ENCODE measurements at regions not wholly inside any gene's neighbourhood (a gene's known extent, or its start where the extent isn't known, plus 50 kb on each side); places are given as distances from the start of the nearest gene placed in this dataset.

GRCh38 chr4:56259655-56260054 lies 127.6 kb downstream of the AASDH start:
- WGBS (ENCODE audit: missing lambda C conversion rate): 6% methylated on average over 2 of the region's 2 CpGs
- DNase-seq (ENCODE audit: low read depth in 1 of 2, low spot score in 1 of 2) (no peak), ATAC-seq (no peak), FAIRE-seq (no peak)
- CTCF ChIA-PET: no interaction called here
- POLR2A ChIA-PET: no interaction called here
- H3K9me3 ChIP-seq: no peaks in the 10 kb centered on the region
- H3K4me3 ChIP-seq: no peak overlapping the region
- TF ChIP-seq CBX8 (IDR thresholded peaks at IDR 0.05) (no peak), RCOR1 (IDR thresholded peaks at IDR 0.05; ENCODE audit: low read depth, low read length) (no peak), ELK1 (IDR thresholded peaks at IDR 0.05; ENCODE audit: low read depth, low read length) (no peak), ZSCAN20 (CRISPR knock-in tag; IDR thresholded peaks at IDR 0.05) (no peak), EHF (CRISPR knock-in tag; IDR thresholded peaks at IDR 0.05) (no peak), EP300 (IDR thresholded peaks at IDR 0.05) (no peak)
- TF ChIP-seq, protein P1, sequence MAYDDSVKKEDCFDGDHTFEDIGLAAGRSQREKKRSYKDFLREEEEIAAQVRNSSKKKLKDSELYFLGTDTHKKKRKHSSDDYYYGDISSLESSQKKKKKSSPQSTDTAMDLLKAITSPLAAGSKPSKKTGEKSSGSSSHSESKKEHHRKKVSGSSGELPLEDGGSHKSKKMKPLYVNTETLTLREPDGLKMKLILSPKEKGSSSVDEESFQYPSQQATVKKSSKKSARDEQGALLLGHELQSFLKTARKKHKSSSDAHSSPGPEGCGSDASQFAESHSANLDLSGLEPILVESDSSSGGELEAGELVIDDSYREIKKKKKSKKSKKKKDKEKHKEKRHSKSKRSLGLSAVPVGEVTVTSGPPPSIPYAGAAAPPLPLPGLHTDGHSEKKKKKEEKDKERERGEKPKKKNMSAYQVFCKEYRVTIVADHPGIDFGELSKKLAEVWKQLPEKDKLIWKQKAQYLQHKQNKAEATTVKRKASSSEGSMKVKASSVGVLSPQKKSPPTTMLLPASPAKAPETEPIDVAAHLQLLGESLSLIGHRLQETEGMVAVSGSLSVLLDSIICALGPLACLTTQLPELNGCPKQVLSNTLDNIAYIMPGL (CRISPR knock-in tag; IDR thresholded peaks at IDR 0.05; ENCODE audit: borderline replicate concordance): no peak
- TF ChIP-seq, protein P2, sequence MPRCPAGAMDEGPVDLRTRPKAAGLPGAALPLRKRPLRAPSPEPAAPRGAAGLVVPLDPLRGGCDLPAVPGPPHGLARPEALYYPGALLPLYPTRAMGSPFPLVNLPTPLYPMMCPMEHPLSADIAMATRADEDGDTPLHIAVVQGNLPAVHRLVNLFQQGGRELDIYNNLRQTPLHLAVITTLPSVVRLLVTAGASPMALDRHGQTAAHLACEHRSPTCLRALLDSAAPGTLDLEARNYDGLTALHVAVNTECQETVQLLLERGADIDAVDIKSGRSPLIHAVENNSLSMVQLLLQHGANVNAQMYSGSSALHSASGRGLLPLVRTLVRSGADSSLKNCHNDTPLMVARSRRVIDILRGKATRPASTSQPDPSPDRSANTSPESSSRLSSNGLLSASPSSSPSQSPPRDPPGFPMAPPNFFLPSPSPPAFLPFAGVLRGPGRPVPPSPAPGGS (IDR thresholded peaks at IDR 0.05): no peak
- TF ChIP-seq, protein P3, sequence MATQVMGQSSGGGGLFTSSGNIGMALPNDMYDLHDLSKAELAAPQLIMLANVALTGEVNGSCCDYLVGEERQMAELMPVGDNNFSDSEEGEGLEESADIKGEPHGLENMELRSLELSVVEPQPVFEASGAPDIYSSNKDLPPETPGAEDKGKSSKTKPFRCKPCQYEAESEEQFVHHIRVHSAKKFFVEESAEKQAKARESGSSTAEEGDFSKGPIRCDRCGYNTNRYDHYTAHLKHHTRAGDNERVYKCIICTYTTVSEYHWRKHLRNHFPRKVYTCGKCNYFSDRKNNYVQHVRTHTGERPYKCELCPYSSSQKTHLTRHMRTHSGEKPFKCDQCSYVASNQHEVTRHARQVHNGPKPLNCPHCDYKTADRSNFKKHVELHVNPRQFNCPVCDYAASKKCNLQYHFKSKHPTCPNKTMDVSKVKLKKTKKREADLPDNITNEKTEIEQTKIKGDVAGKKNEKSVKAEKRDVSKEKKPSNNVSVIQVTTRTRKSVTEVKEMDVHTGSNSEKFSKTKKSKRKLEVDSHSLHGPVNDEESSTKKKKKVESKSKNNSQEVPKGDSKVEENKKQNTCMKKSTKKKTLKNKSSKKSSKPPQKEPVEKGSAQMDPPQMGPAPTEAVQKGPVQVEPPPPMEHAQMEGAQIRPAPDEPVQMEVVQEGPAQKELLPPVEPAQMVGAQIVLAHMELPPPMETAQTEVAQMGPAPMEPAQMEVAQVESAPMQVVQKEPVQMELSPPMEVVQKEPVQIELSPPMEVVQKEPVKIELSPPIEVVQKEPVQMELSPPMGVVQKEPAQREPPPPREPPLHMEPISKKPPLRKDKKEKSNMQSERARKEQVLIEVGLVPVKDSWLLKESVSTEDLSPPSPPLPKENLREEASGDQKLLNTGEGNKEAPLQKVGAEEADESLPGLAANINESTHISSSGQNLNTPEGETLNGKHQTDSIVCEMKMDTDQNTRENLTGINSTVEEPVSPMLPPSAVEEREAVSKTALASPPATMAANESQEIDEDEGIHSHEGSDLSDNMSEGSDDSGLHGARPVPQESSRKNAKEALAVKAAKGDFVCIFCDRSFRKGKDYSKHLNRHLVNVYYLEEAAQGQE (IDR thresholded peaks at IDR 0.05): no peak
- no peaks in the 10 kb centered on the region for H3K4me1 ChIP-seq
- H3K27ac ChIP-seq: no peak overlapping the region
- no peak overlapping the region for H3K4me2 ChIP-seq

DNA sequence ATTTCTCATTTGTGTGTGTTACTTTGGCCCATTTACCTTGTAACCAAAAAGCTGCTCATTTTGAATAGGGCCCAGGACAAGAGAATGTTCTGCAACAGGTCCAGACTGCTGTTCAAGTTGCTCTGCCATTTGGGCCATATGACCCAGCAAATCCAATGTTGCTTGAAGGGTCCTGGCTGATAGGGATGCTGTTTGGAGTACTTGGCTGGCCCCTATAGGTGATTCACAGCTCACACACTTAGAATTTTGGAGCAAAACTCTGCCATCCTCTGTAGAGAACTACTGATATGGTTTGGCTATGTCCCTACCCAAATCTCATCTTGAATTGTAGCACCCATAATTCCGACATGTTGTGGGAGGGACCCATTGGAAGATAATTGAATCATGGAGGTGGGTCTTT lies 131.5 kb downstream of the AASDH start:
- POLR2A ChIA-PET: no interaction called here
- Histone ChIP-seq H3K4me2 (no peak overlapping the region), H3K4me3 (no peak overlapping the region), H3K27ac (no peak overlapping the region), H3K9me3 (no peaks in the 10 kb centered on the region), H3K4me1 (no peaks in the 10 kb centered on the region)
- ATAC-seq (no peak), FAIRE-seq (no peak), DNase-seq (ENCODE audit: low read depth in 1 of 2, low spot score in 1 of 2) (peak in 1 of 2 experiments; percentile 1)
- WGBS (ENCODE audit: missing lambda C conversion rate): 62% methylated on average over 1 of the region's 1 CpG
- no peak for TF ChIP-seq ELK1 (IDR thresholded peaks at IDR 0.05; ENCODE audit: low read depth, low read length)
- TF ChIP-seq RAD21 (conservative IDR thresholded peaks at IDR 0.05 in 1 of 2, IDR thresholded peaks at IDR 0.05 in 1 of 2): no peak
- TF ChIP-seq ZSCAN20 (CRISPR knock-in tag; IDR thresholded peaks at IDR 0.05): no peak
- no peak for TF ChIP-seq E2F6 (IDR thresholded peaks at IDR 0.05; ENCODE audit: borderline replicate concordance, low read depth)
- TF ChIP-seq FOSB (CRISPR knock-in tag; IDR thresholded peaks at IDR 0.05): no peak
- no peak for TF ChIP-seq EP300 (IDR thresholded peaks at IDR 0.05)
- no peak for TF ChIP-seq HOXA7 (CRISPR knock-in tag; IDR thresholded peaks at IDR 0.05)
- TF ChIP-seq HDAC2 (IDR thresholded peaks at IDR 0.05): no peak
- TF ChIP-seq RCOR1 (IDR thresholded peaks at IDR 0.05; ENCODE audit: low read depth, low read length): no peak
- TF ChIP-seq TFCP2L1 (CRISPR knock-in tag; IDR thresholded peaks at IDR 0.05): no peak
- TF ChIP-seq MAZ (IDR thresholded peaks at IDR 0.05; ENCODE audit: borderline replicate concordance, low read depth, low read length): no peak
- TF ChIP-seq HOXB5 (CRISPR knock-in tag; IDR thresholded peaks at IDR 0.05): no peak
- TF ChIP-seq JUN (IDR thresholded peaks at IDR 0.05): no peak
- TF ChIP-seq RFX5 (IDR thresholded peaks at IDR 0.05): no peak
- TF ChIP-seq ZNF302 (CRISPR knock-in tag; IDR thresholded peaks at IDR 0.05): no peak
- TF ChIP-seq POLR2A (IDR thresholded peaks at IDR 0.05; ENCODE audit: low read length): no peak
- no peak for TF ChIP-seq EHF (CRISPR knock-in tag; IDR thresholded peaks at IDR 0.05)
- no peak for TF ChIP-seq KDM1A (IDR thresholded peaks at IDR 0.05; ENCODE audit: low read depth)
- TF ChIP-seq JUNB (IDR thresholded peaks at IDR 0.05): no peak
- TF ChIP-seq PHF8 (IDR thresholded peaks at IDR 0.05; ENCODE audit: borderline replicate concordance, low read depth): no peak
- CTCF ChIA-PET: no interaction called here

Measured in A549 (cell line).